ENCODE measurements at regions not wholly inside any gene's neighbourhood (a gene's known extent, or its start where the extent isn't known, plus 50 kb on each side); places are given as distances from the start of the nearest gene placed in this dataset.

- TF ChIP-seq SP1 (CRISPR knock-in tag; conservative IDR thresholded peaks at IDR 0.05), result no peak
- no peak for TF ChIP-seq USF2 (CRISPR knock-in tag; IDR thresholded peaks at IDR 0.05)
- no peak for TF ChIP-seq CTCF (IDR thresholded peaks at IDR 0.05)
- no peak for TF ChIP-seq ATF2 (CRISPR knock-in tag; IDR thresholded peaks at IDR 0.05; ENCODE audit: borderline replicate concordance, low read depth)
- TF ChIP-seq HMGXB4 (CRISPR knock-in tag; IDR thresholded peaks at IDR 0.05), result no peak
- TF ChIP-seq STAT6 (CRISPR knock-in tag; conservative IDR thresholded peaks at IDR 0.05; ENCODE audit: low read depth), result no peak
- no peak for TF ChIP-seq E2F5 (CRISPR knock-in tag; IDR thresholded peaks at IDR 0.05)
Measured at GRCh38 chr1:38581396-38581795, 278.2 kb downstream of the RRAGC start.

Data from WTC11 (cell line).